CD4-positive, alpha-beta T cell treated with Interferon alpha-2 for 1 hour (primary cell): ENCODE measurements at regions not wholly inside any gene's neighbourhood (a gene's known extent, or its start where the extent isn't known, plus 50 kb on each side); places are given as distances from the start of the nearest gene placed in this dataset.
"Not testable (repeated sequence)": the region's sequence is repeated elsewhere in the genome, so short reads cannot be mapped to it uniquely, and the experiment has no call there.

ENCODE experiments used
- DNase-seq, 2 donors: peaks; one replicate each; pipeline ENCODE4 v3.0.0-alpha.2; 2020 to 2022

DNA sequence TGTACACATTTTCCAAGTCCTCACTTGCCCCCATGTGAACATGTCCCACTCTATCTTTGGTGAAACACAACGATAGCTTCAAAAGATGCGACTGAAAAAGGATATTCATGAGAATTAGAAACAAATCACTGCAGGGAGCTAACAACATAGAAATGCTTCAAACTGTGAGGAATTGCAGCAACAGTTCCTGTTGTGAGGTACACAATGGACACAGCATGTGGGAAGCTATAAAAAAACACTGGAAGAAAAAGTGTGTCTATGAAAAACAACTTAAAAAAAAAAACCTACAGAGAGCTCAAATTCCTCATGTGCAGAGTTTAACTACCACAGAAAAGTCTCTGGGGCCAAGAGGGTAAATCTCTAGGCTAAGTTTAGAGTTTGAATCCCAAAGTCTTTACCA is 51.6 kb upstream of the BLTP1 start:
- no peak for DNase-seq

- DNase-seq, result no peak
Measured at GRCh38 chr4:122099896-122100295, 52.2 kb upstream of the BLTP1 start.

- DNase-seq, result no peak
Measured at GRCh38 chr4:122091836-122092405, 60.2 kb upstream of the BLTP1 start.

GRCh38 chr4:122091397-122091796 is 60.7 kb upstream of the BLTP1 start:
- no peak for DNase-seq

DNA sequence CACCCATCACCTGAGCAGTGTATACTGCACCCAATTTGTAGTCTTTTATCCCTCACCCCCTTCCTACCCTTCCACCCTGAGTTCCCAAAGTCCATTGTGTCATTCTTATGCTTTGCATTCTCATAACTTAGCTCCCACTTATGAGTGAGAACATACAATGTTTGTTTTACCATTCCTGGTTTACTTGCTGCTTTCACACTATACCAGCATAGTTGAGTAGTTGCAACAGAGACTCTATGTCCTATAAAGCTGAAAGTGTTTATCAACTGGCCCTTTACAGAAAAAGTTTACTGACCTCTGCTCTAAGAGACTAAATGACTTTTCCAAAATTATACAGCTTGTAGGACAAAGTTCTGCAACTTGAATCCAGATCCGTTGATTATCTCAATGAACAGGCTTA is 61.1 kb upstream of the BLTP1 start:
- no peak for DNase-seq

- no peak for DNase-seq
Measured at GRCh38 chr4:122086338-122087065, 65.6 kb upstream of the BLTP1 start.

GRCh38 chr4:122083989-122084388 is 68.1 kb upstream of the BLTP1 start:
- DNase-seq, result no peak

- DNase-seq, result no peak
Measured at GRCh38 chr4:122083351-122083750, 68.8 kb upstream of the BLTP1 start.

GRCh38 chr4:122082661-122083060 is 69.5 kb upstream of the BLTP1 start:
- DNase-seq, result no peak

DNA sequence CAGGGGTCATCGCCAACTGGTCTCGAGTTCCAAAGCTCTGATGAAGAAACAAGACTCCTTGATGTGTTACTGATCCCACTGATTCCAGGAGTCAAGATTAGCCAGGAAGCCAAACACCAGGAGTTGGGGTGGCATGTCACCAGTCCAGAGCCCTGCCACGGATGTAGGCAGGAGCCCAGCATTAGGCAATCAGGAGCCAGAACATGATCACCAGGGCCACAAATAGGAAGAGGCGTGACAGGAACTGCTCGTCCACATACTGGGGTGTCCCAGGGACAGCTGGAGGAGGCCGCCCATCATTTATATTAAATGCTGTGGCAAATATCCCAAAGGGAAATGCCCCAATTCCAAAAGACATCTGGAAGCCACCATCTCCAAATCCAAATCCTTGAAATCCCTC is 74.5 kb upstream of the BLTP1 start:
- not testable (repeated sequence) for DNase-seq

- DNase-seq, result not testable (repeated sequence)
Measured at GRCh38 chr4:122076835-122077234, 75.3 kb upstream of the BLTP1 start.

- DNase-seq, result no peak
Measured at GRCh38 chr4:122073615-122074014, 78.5 kb upstream of the BLTP1 start.

GRCh38 chr4:122065915-122066314 is 86.2 kb upstream of the BLTP1 start:
- DNase-seq, result no peak

- no peak for DNase-seq
Measured at GRCh38 chr4:122065149-122065548, 87.0 kb upstream of the BLTP1 start.

DNA sequence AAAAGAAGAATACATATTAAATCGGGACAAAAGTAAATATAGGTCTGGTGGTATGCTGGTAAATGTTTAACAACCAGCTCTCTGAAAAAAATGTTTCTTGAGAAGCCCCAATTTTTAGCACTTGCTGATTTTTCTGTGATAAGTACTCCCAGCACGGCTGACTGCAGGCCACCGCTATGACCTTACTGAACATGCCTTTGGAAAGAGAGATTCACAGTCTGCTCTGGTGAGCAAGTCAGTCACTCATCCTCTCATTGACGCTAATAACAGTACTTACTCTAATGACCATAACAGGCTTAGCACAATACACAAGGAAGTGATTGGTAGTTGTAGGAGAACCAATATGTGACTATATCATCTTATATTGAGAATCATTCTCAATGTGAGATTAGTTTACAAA is 98.9 kb upstream of the BLTP1 start:
- no peak for DNase-seq

GRCh38 chr4:122052677-122053076 is 99.5 kb upstream of the BLTP1 start:
- DNase-seq, result no peak

- DNase-seq, result no peak
Measured at GRCh38 chr4:122050841-122051240, 99.0 kb upstream of the TRPC3 start.

DNA sequence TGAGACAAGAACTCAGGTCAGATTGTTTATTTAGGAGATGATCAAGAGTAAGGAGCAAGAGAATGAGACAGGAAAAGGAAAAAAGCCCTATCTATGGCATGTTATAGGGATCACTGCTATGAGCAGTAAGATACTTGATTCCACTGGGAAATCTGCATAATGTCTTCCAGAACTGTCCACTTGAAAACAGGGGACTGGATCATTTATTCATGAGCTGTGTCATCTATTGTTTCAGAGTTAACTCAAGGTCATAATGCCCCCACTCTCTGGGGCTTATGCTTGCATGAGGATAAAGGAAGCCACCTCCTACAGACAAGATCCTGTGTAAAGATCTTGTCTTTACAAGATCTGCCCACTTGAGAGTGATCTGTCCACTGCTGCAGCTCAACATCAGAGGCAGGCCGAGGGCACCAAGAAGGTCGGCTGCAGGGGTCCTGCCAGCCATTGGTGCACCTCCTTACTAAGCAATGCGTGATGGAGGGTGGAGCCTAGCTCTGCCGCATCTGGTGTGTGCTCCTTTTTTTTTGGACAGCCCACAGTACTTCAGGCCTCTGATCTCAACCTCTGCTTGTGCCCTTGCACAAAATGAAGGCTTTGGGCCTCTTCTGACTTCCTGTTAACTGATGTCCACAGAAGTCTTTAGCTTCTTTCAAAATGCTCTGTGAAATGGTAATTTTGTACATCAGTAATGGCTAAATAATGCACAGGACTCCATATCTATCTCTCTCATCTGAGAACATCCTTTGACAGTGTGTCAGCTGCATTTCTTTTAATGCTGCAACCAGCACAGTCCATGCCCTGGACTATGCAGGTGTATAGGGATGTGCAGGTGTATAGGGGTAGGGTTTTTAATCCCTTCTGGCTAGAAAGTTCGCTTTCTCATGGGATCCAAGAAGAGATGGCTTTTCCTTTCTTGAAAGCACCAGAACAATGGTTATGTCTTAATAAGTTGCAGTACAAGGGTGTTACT is 95.9 kb upstream of the TRPC3 start:
- no peak for DNase-seq

DNA sequence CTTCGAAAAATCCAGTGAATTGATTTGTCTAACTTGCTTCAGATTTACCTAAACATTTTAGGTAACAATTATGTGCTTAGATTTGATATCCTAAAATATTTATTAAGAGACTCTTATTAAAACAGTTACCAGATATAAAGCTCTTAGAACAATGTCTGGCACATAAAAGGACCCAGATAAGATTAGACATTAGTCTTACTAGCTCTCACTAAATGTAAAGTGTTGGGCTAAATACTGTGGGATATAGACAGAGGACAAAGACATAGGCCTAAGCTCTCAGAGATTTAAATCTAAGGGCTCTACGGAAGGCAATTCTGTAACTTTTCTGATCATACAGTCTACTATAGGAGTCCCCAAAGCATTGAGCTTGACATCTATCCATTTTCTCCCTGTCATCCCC is 94.4 kb upstream of the TRPC3 start:
- no peak for DNase-seq

DNA sequence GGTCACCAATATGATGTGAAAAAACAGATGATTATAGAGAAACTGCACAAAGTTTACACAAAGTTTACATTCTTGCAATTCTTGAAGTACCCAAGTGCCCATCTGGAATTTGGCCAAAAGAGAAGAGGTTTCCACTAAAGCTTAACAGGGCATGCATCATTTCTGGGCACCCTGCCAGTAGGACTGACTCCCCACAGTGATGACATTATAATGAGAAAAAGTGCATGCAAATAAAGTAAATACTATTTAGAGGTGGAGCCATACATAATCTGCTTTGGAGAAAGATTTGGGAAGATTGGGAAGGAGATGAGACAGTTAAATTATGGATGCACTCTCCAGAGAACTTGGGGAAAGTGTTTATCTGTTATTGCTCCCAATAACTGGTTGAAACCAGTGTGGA is 93.7 kb upstream of the TRPC3 start:
- no peak for DNase-seq

- no peak for DNase-seq
Measured at GRCh38 chr4:122044501-122044900, 92.6 kb upstream of the TRPC3 start.

DNA sequence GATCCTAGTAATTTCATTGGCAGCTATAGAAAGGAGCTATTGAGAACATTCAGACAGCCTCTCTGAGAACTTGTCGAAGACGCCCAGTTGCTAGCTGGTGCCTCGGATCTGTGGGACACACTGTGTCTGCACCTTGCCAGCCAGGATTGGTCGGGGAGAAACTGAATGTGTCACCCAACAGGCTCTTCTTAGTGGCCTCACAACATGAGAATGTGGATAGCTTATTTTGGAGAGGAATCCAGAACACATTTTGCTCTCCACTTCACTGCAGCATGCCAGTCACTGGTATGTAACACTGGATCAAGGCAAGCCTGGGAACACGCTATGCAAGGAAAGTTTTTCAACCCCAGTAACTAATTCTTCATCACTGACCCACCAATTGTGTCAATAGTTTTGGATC is 89.5 kb upstream of the TRPC3 start:
- DNase-seq, result no peak

GRCh38 chr4:122038896-122039295 is 87.0 kb upstream of the TRPC3 start:
- DNase-seq, result no peak

GRCh38 chr4:122034619-122035018 is 82.8 kb upstream of the TRPC3 start:
- no peak for DNase-seq
